ENCODE measurements at regions not wholly inside any gene's neighbourhood (a gene's known extent, or its start where the extent isn't known, plus 50 kb on each side); places are given as distances from the start of the nearest gene placed in this dataset.

GRCh38 chrX:109879991-109880390, 122.9 kb upstream of the TMEM164 start:
- no peak for TF ChIP-seq CTCF (IDR thresholded peaks at IDR 0.05; ENCODE audit: insufficient read depth, low read length)
- no peak for TF ChIP-seq REST (IDR thresholded peaks at IDR 0.05; ENCODE audit: insufficient replicate concordance, low read depth)
- TF ChIP-seq POLR2AphosphoS5 (IDR thresholded peaks at IDR 0.05; ENCODE audit: low read depth) = no peak
